ENCODE measurements at regions not wholly inside any gene's neighbourhood (a gene's known extent, or its start where the extent isn't known, plus 50 kb on each side); places are given as distances from the start of the nearest gene placed in this dataset.

DNA sequence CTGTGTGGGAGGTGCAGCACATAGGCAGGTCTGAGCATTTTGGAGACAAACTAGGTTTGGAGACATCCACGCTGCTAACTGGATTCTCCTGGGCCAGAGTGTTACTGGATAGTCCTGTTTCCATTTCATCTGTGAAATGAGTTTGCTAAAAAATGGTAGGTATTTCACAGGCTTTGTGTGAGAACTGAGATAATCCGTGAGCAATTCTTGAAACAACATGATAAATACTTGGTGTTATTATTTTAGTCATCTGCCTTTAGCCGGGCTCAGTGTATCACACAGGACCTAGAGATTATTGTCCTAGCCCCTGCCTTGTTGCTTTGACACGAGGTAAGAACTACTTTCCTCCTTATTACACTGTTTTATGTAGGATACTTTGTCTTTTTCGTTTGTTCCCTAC is 63.0 kb downstream of the PRR18 start:
- no peak for DNase-seq (ENCODE audit: extremely low spot score)
- H3K36me3 ChIP-seq = no peaks in the 10 kb centered on the region
- no peak overlapping the region for H3K4me3 ChIP-seq
- intact Hi-C loops (cut with DNase I) = no loop called here
- H3K27me3 ChIP-seq = peaks cover 0 to 34% (median 0%) of the 10 kb centered on the region in 4 donors
- TF ChIP-seq, protein P1, sequence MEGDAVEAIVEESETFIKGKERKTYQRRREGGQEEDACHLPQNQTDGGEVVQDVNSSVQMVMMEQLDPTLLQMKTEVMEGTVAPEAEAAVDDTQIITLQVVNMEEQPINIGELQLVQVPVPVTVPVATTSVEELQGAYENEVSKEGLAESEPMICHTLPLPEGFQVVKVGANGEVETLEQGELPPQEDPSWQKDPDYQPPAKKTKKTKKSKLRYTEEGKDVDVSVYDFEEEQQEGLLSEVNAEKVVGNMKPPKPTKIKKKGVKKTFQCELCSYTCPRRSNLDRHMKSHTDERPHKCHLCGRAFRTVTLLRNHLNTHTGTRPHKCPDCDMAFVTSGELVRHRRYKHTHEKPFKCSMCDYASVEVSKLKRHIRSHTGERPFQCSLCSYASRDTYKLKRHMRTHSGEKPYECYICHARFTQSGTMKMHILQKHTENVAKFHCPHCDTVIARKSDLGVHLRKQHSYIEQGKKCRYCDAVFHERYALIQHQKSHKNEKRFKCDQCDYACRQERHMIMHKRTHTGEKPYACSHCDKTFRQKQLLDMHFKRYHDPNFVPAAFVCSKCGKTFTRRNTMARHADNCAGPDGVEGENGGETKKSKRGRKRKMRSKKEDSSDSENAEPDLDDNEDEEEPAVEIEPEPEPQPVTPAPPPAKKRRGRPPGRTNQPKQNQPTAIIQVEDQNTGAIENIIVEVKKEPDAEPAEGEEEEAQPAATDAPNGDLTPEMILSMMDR (IDR thresholded peaks at IDR 0.05) = no peak
- TF ChIP-seq EP300 (IDR thresholded peaks at IDR 0.05) (no peak), POLR2AphosphoS5 (IDR thresholded peaks at IDR 0.05) (no peak), POLR2A (IDR thresholded peaks at IDR 0.05; ENCODE audit: low read depth) (no peak)
- H3K9me3 ChIP-seq = no peaks in the 10 kb centered on the region
- H3K4me1 ChIP-seq = no peaks in the 10 kb centered on the region
- H3K27ac ChIP-seq (replicated peaks in 1 of 4) = no peak overlapping the region
- WGBS = 77% methylated on average over 5 of the region's 5 CpGs

- DNase-seq (ENCODE audit: extremely low spot score) = no peak
- TF ChIP-seq EP300 (IDR thresholded peaks at IDR 0.05) (no peak), POLR2AphosphoS5 (IDR thresholded peaks at IDR 0.05) (no peak), POLR2A (IDR thresholded peaks at IDR 0.05; ENCODE audit: low read depth) (no peak)
- TF ChIP-seq, protein P1 (IDR thresholded peaks at IDR 0.05) = no peak
- Histone ChIP-seq H3K27ac (replicated peaks in 1 of 4) (no peak overlapping the region), H3K9me3 (no peaks in the 10 kb centered on the region), H3K4me3 (no peak overlapping the region), H3K4me1 (no peaks in the 10 kb centered on the region), H3K27me3 (peaks cover 0 to 29% (median 0%) of the 10 kb centered on the region in 4 donors), H3K36me3 (no peaks in the 10 kb centered on the region)
- WGBS = 61% methylated on average over 11 of the region's 11 CpGs
- intact Hi-C loops (cut with DNase I) = no loop called here
Observed at GRCh38 chr6:166244353-166245045, 63.7 kb downstream of the PRR18 start.

- TF ChIP-seq EP300 (IDR thresholded peaks at IDR 0.05) (no peak), POLR2AphosphoS5 (IDR thresholded peaks at IDR 0.05) (no peak)
- TF ChIP-seq, protein P1 (IDR thresholded peaks at IDR 0.05) = no peak
- H3K4me3 ChIP-seq = no peak overlapping the region
- H3K27ac ChIP-seq (replicated peaks in 1 of 4) = no peak overlapping the region
- H3K4me1 ChIP-seq = no peaks in the 10 kb centered on the region
- intact Hi-C loops (cut with DNase I) = no loop called here
- peaks cover 0 to 29% (median 0%) of the 10 kb centered on the region in 4 donors for H3K27me3 ChIP-seq
- H3K36me3 ChIP-seq = no peaks in the 10 kb centered on the region
- H3K9me3 ChIP-seq = no peaks in the 10 kb centered on the region
- WGBS = 75% methylated on average over 4 of the region's 4 CpGs
- no peak for DNase-seq (ENCODE audit: extremely low spot score)
Observed at GRCh38 chr6:166242888-166243287, 65.3 kb downstream of the PRR18 start.

DNA sequence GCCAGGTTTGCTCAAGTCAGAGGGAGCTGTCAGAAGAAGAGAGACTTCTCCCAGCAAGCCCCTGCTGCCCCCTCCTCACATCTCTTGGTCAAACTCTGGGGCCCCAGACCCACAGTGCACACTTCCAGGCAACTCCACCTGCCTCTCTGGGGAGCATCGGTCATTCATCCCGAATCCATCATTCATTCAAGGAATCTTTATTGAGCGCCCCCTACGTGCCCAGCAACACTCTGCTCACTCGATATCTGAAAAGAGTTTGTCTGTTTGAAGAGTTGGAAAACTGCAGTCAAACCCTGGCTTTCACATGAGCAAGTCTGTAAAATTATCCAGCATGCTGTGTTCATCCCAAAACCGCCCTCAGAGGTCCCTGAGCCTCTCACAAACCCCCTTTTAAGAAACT is 66.2 kb downstream of the PRR18 start:
- Histone ChIP-seq H3K27me3 (peaks cover 0 to 34% (median 0%) of the 10 kb centered on the region in 4 donors), H3K9me3 (no peaks in the 10 kb centered on the region), H3K27ac (replicated peaks in 1 of 4) (no peak overlapping the region), H3K4me1 (no peaks in the 10 kb centered on the region), H3K4me3 (no peak overlapping the region), H3K36me3 (no peaks in the 10 kb centered on the region)
- WGBS = 79% methylated on average over 6 of the region's 6 CpGs
- DNase-seq (ENCODE audit: extremely low spot score) = no peak
- TF ChIP-seq POLR2A (IDR thresholded peaks at IDR 0.05; ENCODE audit: low read depth) = no peak
- TF ChIP-seq EP300 (IDR thresholded peaks at IDR 0.05) = no peak
- TF ChIP-seq, protein P1 (IDR thresholded peaks at IDR 0.05) = no peak
- TF ChIP-seq POLR2AphosphoS5 (IDR thresholded peaks at IDR 0.05) = no peak
- intact Hi-C loops (cut with DNase I) = no loop called here

GRCh38 chr6:166240889-166241288 is 67.3 kb downstream of the PRR18 start:
- Histone ChIP-seq H3K9me3 (no peaks in the 10 kb centered on the region), H3K4me3 (no peak overlapping the region), H3K27ac (replicated peaks in 1 of 4) (no peak overlapping the region), H3K4me1 (no peaks in the 10 kb centered on the region), H3K36me3 (no peaks in the 10 kb centered on the region), H3K27me3 (peaks cover 0 to 44% (median 1%) of the 10 kb centered on the region in 4 donors)
- TF ChIP-seq EP300 (IDR thresholded peaks at IDR 0.05) (no peak), POLR2A (IDR thresholded peaks at IDR 0.05; ENCODE audit: low read depth) (no peak), POLR2AphosphoS5 (IDR thresholded peaks at IDR 0.05) (no peak)
- TF ChIP-seq, protein P1 (IDR thresholded peaks at IDR 0.05) = no peak
- no peak for DNase-seq (ENCODE audit: extremely low spot score)
- whole genome bisulfite sequencing = 75% methylated on average over 11 of the region's 11 CpGs
- intact Hi-C loops (cut with DNase I) = no loop called here
